GM12878 (cell line): ENCODE measurements at regions not wholly inside any gene's neighbourhood (a gene's known extent, or its start where the extent isn't known, plus 50 kb on each side); places are given as distances from the start of the nearest gene placed in this dataset.

Experiments used
- ATAC-seq: fragments of 200-7000 bp; cut with Tn5 transposase; 3 replicates; pipeline ENCODE4 v1.9.1; 2020; ENCODE audit warnings: mild to moderate bottlenecking, moderate library complexity
- BruUV-seq: library from RNA; stranded (reverse); fragments of 400-500 nt; replicated peaks from 2 replicates; lab custom pipeline; 2021; lab: Mats Ljungman, UMichigan
- CTCF ChIA-PET: fragments of 300-600 bp; sonication (Branson Sonifier 250); formaldehyde crosslinking; extraction: SDS; loops from one replicate; lab custom pipeline; 2021; ENCODE audit warnings: inconsistent platforms; lab: Yijun Ruan, JAX
- POLR2A ChIA-PET: fragments of 350-600 bp; formaldehyde crosslinking; extraction: SDS; loops from one replicate; lab custom pipeline; 2021; ENCODE audit warnings: inconsistent platforms; lab: Charles Lee
- RAD21 ChIA-PET: fragments of 300-600 bp; sonication (Branson Sonifier 250); formaldehyde crosslinking; loops from one replicate; lab custom pipeline; 2023; ENCODE audit warnings: antibody characterized with exemption; ENCODE audit not compliant: unreplicated experiment; lab: Charles Lee
- SMC1A ChIA-PET: fragments of 300-600 bp; sonication (Branson Sonifier 250); formaldehyde crosslinking; loops from one replicate; lab custom pipeline; 2023; ENCODE audit not compliant: unreplicated experiment, uncharacterized antibody; lab: Charles Lee
- DNase-seq: peaks from one replicate; pipeline ENCODE4 v3.0.0-alpha.2; 2011; ENCODE audit warnings: low read depth, low spot score
- FAIRE-seq: peaks from 3 replicates; lab custom pipeline; 2011; peaks lifted over from hg19 to GRCh38; lab: Jason Lieb, UNC
- H2AFZ ChIP-seq: 2 replicates; pipeline ENCODE4 v1.6.0; 2011; ENCODE audit warnings: low read depth, low read length, control low read depth; ENCODE audit not compliant: control insufficient read depth
- H3K27ac ChIP-seq: 2 replicates; pipeline ENCODE4 v1.5.1; 2011; ENCODE audit warnings: control low read depth; ENCODE audit not compliant: control insufficient read depth, insufficient read depth
- H3K27me3 ChIP-seq, 2 experiments: replicated peaks in 1 of 2; 2 replicates each; pipeline versions ENCODE4 v1.6.0 to v1.6.1; 2011; ENCODE audit warnings: low read length in 1 of 2; ENCODE audit not compliant: control insufficient read depth in 2 of 2, insufficient read depth in 2 of 2
- H3K36me3 ChIP-seq, 2 experiments: 2 replicates each; pipeline ENCODE4 v1.5.1; 2011; ENCODE audit warnings: low read length in 1 of 2; ENCODE audit not compliant: control insufficient read depth in 2 of 2, insufficient read depth in 2 of 2
- H3K4me1 ChIP-seq: 2 replicates; pipeline ENCODE4 v1.6.1; 2011; ENCODE audit warnings: mild to moderate bottlenecking, low read length, moderate library complexity, mixed read lengths; ENCODE audit not compliant: control insufficient read depth, insufficient read depth
- H3K4me2 ChIP-seq: 2 replicates; pipeline ENCODE4 v1.6.0; 2011; ENCODE audit warnings: control low read depth; ENCODE audit not compliant: control insufficient read depth, insufficient read depth
- H3K4me3 ChIP-seq: fragments of 200-600 bp; sonication (generic); 2 replicates; pipeline ENCODE4 v1.5.1; 2016
- H3K79me2 ChIP-seq: 2 replicates; pipeline ENCODE4 v1.6.0; 2011; ENCODE audit warnings: low read length; ENCODE audit not compliant: control insufficient read depth, insufficient read depth
- H3K9ac ChIP-seq: 2 replicates; pipeline ENCODE4 v1.8.0; 2011; ENCODE audit warnings: low read length, control low read depth, mixed read lengths; ENCODE audit not compliant: control insufficient read depth, insufficient read depth
- H3K9me3 ChIP-seq: replicated peaks from 3 replicates; pipeline ENCODE4 v1.5.1; 2011; ENCODE audit warnings: mild to moderate bottlenecking, low read length; ENCODE audit not compliant: control insufficient read depth, insufficient read depth
- H4K20me1 ChIP-seq: 2 replicates; pipeline ENCODE4 v1.6.0; 2011; ENCODE audit not compliant: control insufficient read depth, insufficient read depth
- HDAC2 ChIP-seq: fragments of 200-600 bp; sonication (generic); IDR thresholded peaks from 2 replicates; pipeline ENCODE4 v1.6.1; 2017
- MYB ChIP-seq: fragments of 150-350 bp; IDR thresholded peaks from 2 replicates; pipeline ENCODE4 v1.6.1; 2014; ENCODE audit warnings: mild to moderate bottlenecking, low read depth, low read length, borderline replicate concordance
- MYC ChIP-seq: IDR thresholded peaks from 2 replicates; pipeline ENCODE4 v1.6.1; 2011; ENCODE audit warnings: mild to moderate bottlenecking, low read length, moderate library complexity, inconsistent platforms; ENCODE audit not compliant: insufficient read depth, insufficient replicate concordance, insufficient read length, severe bottlenecking
- SRF ChIP-seq, 2 experiments: IDR thresholded peaks; 2 replicates each; pipeline ENCODE4 v1.6.1; 2011; ENCODE audit warnings: low read depth in 2 of 2, low read length in 2 of 2, mild to moderate bottlenecking in 1 of 2, moderate library complexity in 1 of 2
- USF2 ChIP-seq: IDR thresholded peaks from 2 replicates; pipeline ENCODE4 v1.6.1; 2011; ENCODE audit warnings: low read depth, low read length, improper control_type of control experiment, borderline replicate concordance
- WRNIP1 ChIP-seq: IDR thresholded peaks from 2 replicates; pipeline ENCODE4 v1.6.1; 2011; ENCODE audit warnings: low read depth, low read length, improper control_type of control experiment, borderline replicate concordance
- YBX1 ChIP-seq: fragments of 450-650 bp; IDR thresholded peaks from 2 replicates; pipeline ENCODE4 v1.6.1; 2016; ENCODE audit warnings: antibody characterized with exemption
- YY1 ChIP-seq: IDR thresholded peaks from 2 replicates; pipeline ENCODE4 v1.6.1; 2011; ENCODE audit warnings: low read depth, mild to moderate bottlenecking, low read length
- ZBED1 ChIP-seq: IDR thresholded peaks from 2 replicates; pipeline ENCODE4 v1.6.1; 2016; ENCODE audit warnings: borderline replicate concordance
- WGBS: methylation state at CpG from one replicate; pipeline ENCODE4 v1.1.6; 2016; ENCODE audit warnings: low lambda C conversion rate; ENCODE audit not compliant: insufficient replicate concordance, insufficient coverage; ENCODE audit errors: missing lambda C conversion rate; 5-methylcytosine and 5-hydroxymethylcytosine counted together
- in situ Hi-C: fragments of 300-500 bp; cut with MboI; formaldehyde crosslinking; loops from 9 replicates; pipeline ENCODE4 v1.14.3; 2018; ENCODE audit warnings: mixed read lengths
- intact Hi-C: fragments of 100-400 bp; cut with micrococcal nuclease; formaldehyde crosslinking; loops from one replicate; pipeline ENCODE4 v1.14.2; 2022; ENCODE audit not compliant: unreplicated experiment
- TF ChIP-seq, protein P1 (sequence below): fragments of 450-650 bp; IDR thresholded peaks from 2 replicates; pipeline ENCODE4 v1.6.1; 2017; ENCODE audit warnings: mild to moderate bottlenecking

- POLR2A ChIA-PET, result no interaction called here
- Histone ChIP-seq H3K27ac (no peak overlapping the region), H2AFZ (no peak overlapping the region), H3K9ac (no peak overlapping the region), H4K20me1 (no peaks in the 10 kb centered on the region), H3K79me2 (no peaks in the 10 kb centered on the region), H3K27me3 (no peaks in the 10 kb centered on the region), H3K36me3 (no peaks in the 10 kb centered on the region), H3K4me1 (no peaks in the 10 kb centered on the region), H3K4me2 (no peak overlapping the region), H3K4me3 (no peak overlapping the region), H3K9me3 (no peaks in the 10 kb centered on the region)
- TF ChIP-seq YY1 (no peak), SRF (IDR thresholded peaks at IDR 0.05; ENCODE audit: low read depth in 2 of 2, low read length in 2 of 2) (no peak)
- no peak for FAIRE-seq
- in situ Hi-C loops (no loop called here), intact Hi-C loops (no loop called here)
- SMC1A ChIA-PET, result interaction anchor here (1.3 kb wide), 1 partner anchor 29 kb away, joined by 5 read pairs; no protein-coding TSS in a partner anchor
- no peak for ATAC-seq
- no TSS peak for BruUV-seq
- DNase-seq, result no peak
- RAD21 ChIA-PET, result no interaction called here
- CTCF ChIA-PET, result interaction anchor here (0.7 kb wide), 1 partner anchor 38 kb away, joined by 4 read pairs; no protein-coding TSS in a partner anchor
- WGBS, result 78% methylated on average over 5 of the region's 5 CpGs
Observed at GRCh38 chr11:116035977-116036376, 531.8 kb upstream of the CADM1 start.

DNA sequence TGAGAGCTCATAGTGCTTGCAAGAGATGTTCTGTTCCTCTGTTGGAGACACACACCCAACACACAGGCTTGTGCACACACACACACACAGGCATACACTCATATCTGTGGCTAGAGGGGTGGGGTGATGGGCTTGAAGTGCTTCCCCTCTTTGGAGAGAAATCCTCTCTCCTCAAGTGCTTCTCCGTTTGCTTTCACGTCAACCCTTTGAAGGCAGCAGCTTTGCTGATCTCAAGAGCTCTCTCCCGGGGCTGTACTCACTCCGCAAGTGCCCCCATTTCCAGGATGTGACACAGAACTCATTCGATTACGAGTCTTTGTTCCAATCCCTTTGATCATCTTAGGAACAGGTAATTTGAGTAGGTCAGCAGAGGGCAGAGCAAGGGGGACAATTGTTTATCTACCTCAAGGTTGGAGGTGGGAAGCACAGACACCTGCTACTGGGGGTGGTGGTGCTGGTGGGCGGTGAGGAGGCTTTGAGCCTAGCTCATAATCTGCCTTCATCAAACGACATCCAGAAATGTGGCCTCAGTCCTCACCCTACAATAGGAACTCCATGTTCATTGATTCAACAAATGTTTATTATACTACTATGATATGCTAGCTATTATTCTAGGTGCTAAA lies 529.8 kb upstream of the CADM1 start:
- Histone ChIP-seq H3K4me1 (peaks cover 6% of the 10 kb centered on the region; the same call in 1 of the 2 replicates), H3K79me2 (no peaks in the 10 kb centered on the region), H3K9ac (no peak overlapping the region), H3K4me2 (no peak overlapping the region), H2AFZ (no peak overlapping the region), H3K4me3 (no peak overlapping the region), H3K27ac (no peak overlapping the region), H3K27me3 (no peaks in the 10 kb centered on the region), H4K20me1 (no peaks in the 10 kb centered on the region), H3K36me3 (no peaks in the 10 kb centered on the region), H3K9me3 (no peaks in the 10 kb centered on the region; the same call in 2 of the 3 replicates)
- CTCF ChIA-PET, result interaction anchor here (1.2 kb wide), 2 partner anchors 17 to 105 kb away, joined by 3 read pairs; no protein-coding TSS in a partner anchor
- RAD21 ChIA-PET, result no interaction called here
- SMC1A ChIA-PET, result interaction anchor here (0.8 to 2.6 kb wide), 6 partner anchors 11 to 45 kb away, joined by 3 to 10 read pairs (median 4); no protein-coding TSS in a partner anchor
- WGBS, result 41% methylated on average over 8 of the region's 8 CpGs
- BruUV-seq, result no TSS peak
- DNase-seq (no peak), ATAC-seq (no peak), FAIRE-seq (no peak)
- POLR2A ChIA-PET, result interaction anchor here (0.6 kb wide), 1 partner anchor 431 kb away, joined by 3 read pairs; no protein-coding TSS in a partner anchor
- intact Hi-C loops (no loop called here), in situ Hi-C loops (no loop called here)
- no peak for TF ChIP-seq YBX1
- TF ChIP-seq, protein P1, sequence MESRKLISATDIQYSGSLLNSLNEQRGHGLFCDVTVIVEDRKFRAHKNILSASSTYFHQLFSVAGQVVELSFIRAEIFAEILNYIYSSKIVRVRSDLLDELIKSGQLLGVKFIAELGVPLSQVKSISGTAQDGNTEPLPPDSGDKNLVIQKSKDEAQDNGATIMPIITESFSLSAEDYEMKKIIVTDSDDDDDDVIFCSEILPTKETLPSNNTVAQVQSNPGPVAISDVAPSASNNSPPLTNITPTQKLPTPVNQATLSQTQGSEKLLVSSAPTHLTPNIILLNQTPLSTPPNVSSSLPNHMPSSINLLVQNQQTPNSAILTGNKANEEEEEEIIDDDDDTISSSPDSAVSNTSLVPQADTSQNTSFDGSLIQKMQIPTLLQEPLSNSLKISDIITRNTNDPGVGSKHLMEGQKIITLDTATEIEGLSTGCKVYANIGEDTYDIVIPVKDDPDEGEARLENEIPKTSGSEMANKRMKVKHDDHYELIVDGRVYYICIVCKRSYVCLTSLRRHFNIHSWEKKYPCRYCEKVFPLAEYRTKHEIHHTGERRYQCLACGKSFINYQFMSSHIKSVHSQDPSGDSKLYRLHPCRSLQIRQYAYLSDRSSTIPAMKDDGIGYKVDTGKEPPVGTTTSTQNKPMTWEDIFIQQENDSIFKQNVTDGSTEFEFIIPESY, result no peak
- TF ChIP-seq ZBED1, result no peak
- no peak for TF ChIP-seq WRNIP1
- no peak for TF ChIP-seq USF2
- TF ChIP-seq HDAC2, result no peak
- TF ChIP-seq MYC, result no peak
- TF ChIP-seq MYB, result no peak
